Stimulated activated naive CD8-positive, alpha-beta T cell treated with anti-CD3 and anti-CD28 coated beads, Interleukin-15, Interleukin-2, amounts not matched to agents 100 U/mL and 50 U/mL, for 24 hours (primary cell): ENCODE measurements at regions not wholly inside any gene's neighbourhood (a gene's known extent, or its start where the extent isn't known, plus 50 kb on each side); places are given as distances from the start of the nearest gene placed in this dataset.

Source experiments
- ATAC-seq: fragments of 150-1000 bp; cut with Tn5 transposase; one replicate; pipeline ENCODE4 v1.10.0; 2021
- DNase-seq: peaks from one replicate; pipeline ENCODE4 v3.0.0; 2021

- DNase-seq (no peak), ATAC-seq (no peak)
These were observed 2620.0 kb downstream of the PCDH7 start for GRCh38 chr4:33340168-33340567.

- no peak for DNase-seq
- ATAC-seq: no peak
These were observed 2629.2 kb downstream of the PCDH7 start for GRCh38 chr4:33349376-33349775.

- ATAC-seq (no peak), DNase-seq (no peak)
These were observed 2637.0 kb downstream of the PCDH7 start for GRCh38 chr4:33357121-33357520.

- DNase-seq (no peak), ATAC-seq (no peak)
These were observed 2649.3 kb downstream of the PCDH7 start for GRCh38 chr4:33369446-33369845.

- DNase-seq (no peak), ATAC-seq (no peak)
These were observed 2661.6 kb downstream of the PCDH7 start for GRCh38 chr4:33381816-33382215.

- ATAC-seq: no peak
- DNase-seq: no peak
These were observed 2666.6 kb downstream of the PCDH7 start for GRCh38 chr4:33386764-33387163.

GRCh38 chr4:33390976-33391375 lies 2670.8 kb downstream of the PCDH7 start:
- ATAC-seq: no peak
- no peak for DNase-seq

- ATAC-seq: no peak
- no peak for DNase-seq
These were observed 2675.7 kb downstream of the PCDH7 start for GRCh38 chr4:33395731-33396485.

- no peak for ATAC-seq
- DNase-seq: no peak
These were observed 2680.3 kb downstream of the PCDH7 start for GRCh38 chr4:33400504-33400903.

GRCh38 chr4:33407496-33407895 lies 2687.3 kb downstream of the PCDH7 start:
- ATAC-seq: no peak
- no peak for DNase-seq

GRCh38 chr4:33411182-33411581 lies 2691.0 kb downstream of the PCDH7 start:
- no peak for ATAC-seq
- no peak for DNase-seq

GRCh38 chr4:33421887-33422286 lies 2701.7 kb downstream of the PCDH7 start:
- DNase-seq (no peak), ATAC-seq (no peak)

- DNase-seq (no peak), ATAC-seq (no peak)
These were observed 2702.5 kb downstream of the PCDH7 start for GRCh38 chr4:33422656-33423055.

- DNase-seq: no peak
- no peak for ATAC-seq
These were observed 2705.8 kb downstream of the PCDH7 start for GRCh38 chr4:33425936-33426335.

GRCh38 chr4:33427676-33428075 lies 2707.5 kb downstream of the PCDH7 start:
- DNase-seq (no peak), ATAC-seq (no peak)

GRCh38 chr4:33429971-33430370 lies 2709.8 kb downstream of the PCDH7 start:
- DNase-seq (no peak), ATAC-seq (no peak)

GRCh38 chr4:33437406-33437805 lies 2717.2 kb downstream of the PCDH7 start:
- DNase-seq (no peak), ATAC-seq (no peak)

- ATAC-seq (no peak), DNase-seq (no peak)
These were observed 2726.8 kb downstream of the PCDH7 start for GRCh38 chr4:33446953-33447352.

- ATAC-seq (no peak), DNase-seq (no peak)
These were observed 2728.8 kb downstream of the PCDH7 start for GRCh38 chr4:33448948-33449347.

- DNase-seq (no peak), ATAC-seq (no peak)
These were observed 2733.3 kb downstream of the PCDH7 start for GRCh38 chr4:33453436-33453835.

GRCh38 chr4:33453916-33454315 lies 2733.7 kb downstream of the PCDH7 start:
- no peak for ATAC-seq

GRCh38 chr4:33465565-33465964 lies 2745.4 kb downstream of the PCDH7 start:
- ATAC-seq: no peak
- DNase-seq: no peak

More at GRCh38 chr4:33453916-33454315, 2733.7 kb downstream of the PCDH7 start:
- no peak for DNase-seq

- no peak for ATAC-seq
- DNase-seq: no peak
These were observed 2747.1 kb downstream of the PCDH7 start for GRCh38 chr4:33467291-33467690.

- ATAC-seq (no peak), DNase-seq (no peak)
These were observed 2750.6 kb downstream of the PCDH7 start for GRCh38 chr4:33470805-33471204.
